Choroid plexus epithelial cell (primary cell): ENCODE measurements at regions not wholly inside any gene's neighbourhood (a gene's known extent, or its start where the extent isn't known, plus 50 kb on each side); places are given as distances from the start of the nearest gene placed in this dataset.
A peak's percentile ranks its signal among the peaks of the same experiment; 100 is the strongest.

Source experiments
- DNase-seq: peaks from one replicate; pipeline ENCODE4 v3.0.0-alpha.2; 2010; ENCODE audit warnings: low read depth
- H3K4me3 ChIP-seq: 2 replicates; pipeline ENCODE4 v1.5.1; 2011; ENCODE audit warnings: low read depth, mild to moderate bottlenecking, control low read depth, low read length, moderate library complexity
- TF ChIP-seq, protein P1 (sequence below): conservative IDR thresholded peaks from 2 replicates; pipeline ENCODE4 v1.5.1; 2011; ENCODE audit warnings: low read depth, mild to moderate bottlenecking, control low read depth, inconsistent platforms, low read length, moderate library complexity

DNA sequence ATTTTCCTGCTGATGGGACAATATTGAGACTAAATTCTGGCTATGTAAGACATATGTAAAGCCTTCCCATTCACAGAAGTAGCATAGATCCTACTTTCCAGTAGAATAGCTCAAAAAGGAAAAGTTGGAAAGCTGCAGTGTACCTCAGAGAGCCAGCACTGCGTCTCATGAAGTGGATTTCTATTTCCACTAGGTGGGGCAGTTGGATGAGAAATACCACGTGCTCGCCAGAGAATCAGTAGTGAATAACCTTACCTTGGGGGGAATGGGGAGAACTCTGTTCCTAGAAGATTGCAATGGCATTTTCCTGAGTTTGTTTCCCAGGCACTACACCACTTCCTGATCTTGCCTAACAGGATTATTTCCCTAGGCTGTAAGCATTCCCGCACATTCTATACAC, 907.1 kb downstream of the FSTL5 start:
- DNase-seq, result peak; percentile 41
- TF ChIP-seq, protein P1, sequence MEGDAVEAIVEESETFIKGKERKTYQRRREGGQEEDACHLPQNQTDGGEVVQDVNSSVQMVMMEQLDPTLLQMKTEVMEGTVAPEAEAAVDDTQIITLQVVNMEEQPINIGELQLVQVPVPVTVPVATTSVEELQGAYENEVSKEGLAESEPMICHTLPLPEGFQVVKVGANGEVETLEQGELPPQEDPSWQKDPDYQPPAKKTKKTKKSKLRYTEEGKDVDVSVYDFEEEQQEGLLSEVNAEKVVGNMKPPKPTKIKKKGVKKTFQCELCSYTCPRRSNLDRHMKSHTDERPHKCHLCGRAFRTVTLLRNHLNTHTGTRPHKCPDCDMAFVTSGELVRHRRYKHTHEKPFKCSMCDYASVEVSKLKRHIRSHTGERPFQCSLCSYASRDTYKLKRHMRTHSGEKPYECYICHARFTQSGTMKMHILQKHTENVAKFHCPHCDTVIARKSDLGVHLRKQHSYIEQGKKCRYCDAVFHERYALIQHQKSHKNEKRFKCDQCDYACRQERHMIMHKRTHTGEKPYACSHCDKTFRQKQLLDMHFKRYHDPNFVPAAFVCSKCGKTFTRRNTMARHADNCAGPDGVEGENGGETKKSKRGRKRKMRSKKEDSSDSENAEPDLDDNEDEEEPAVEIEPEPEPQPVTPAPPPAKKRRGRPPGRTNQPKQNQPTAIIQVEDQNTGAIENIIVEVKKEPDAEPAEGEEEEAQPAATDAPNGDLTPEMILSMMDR, result peak; percentile 61
- H3K4me3 ChIP-seq, result no peak overlapping the region

DNA sequence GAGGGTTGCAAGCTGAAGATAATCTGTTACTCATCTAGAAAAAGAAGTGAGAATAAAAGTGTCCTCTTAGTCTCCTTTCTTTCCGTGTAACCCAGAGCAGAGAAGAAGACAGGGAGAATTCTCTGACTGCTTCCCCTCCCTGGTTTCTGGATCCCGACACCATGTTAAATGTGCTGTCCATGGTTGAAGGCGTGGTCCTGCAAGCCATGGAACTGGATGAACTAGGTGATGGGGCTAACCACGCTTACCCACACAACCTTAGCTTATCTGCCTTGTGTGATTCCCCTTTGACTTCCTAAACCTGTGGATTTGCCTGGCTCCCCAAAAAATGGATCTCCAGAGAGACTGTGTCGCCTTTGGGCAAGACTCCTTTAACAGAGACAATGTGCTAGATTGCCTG, 907.6 kb downstream of the FSTL5 start:
- H3K4me3 ChIP-seq, result no peak overlapping the region
- no peak for DNase-seq

DNA sequence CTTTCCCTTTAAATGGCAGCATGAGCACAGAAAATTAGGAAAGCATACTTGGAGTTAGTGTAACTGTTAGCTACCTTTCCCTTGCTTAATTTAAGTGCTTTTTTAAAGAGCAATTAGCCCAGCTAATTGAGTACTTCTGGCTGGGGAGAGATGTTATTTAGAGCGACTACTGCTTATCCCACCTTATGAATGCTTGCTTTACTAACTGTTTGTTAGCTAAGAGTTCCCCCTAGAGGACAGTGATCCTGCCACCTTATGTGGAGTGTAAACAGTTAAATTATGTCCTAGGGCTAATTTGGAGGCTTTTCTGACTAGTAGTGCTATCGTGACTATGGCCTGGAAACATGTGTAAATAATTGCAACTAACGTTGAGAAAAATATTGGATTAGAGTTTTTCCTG, 909.4 kb downstream of the FSTL5 start:
- no peak for DNase-seq
- H3K4me3 ChIP-seq, result no peak overlapping the region
- TF ChIP-seq, protein P1, result peak; percentile 13

More for the DNA sequence above, 907.6 kb downstream of the FSTL5 start:
- TF ChIP-seq, protein P1, result no peak

DNA sequence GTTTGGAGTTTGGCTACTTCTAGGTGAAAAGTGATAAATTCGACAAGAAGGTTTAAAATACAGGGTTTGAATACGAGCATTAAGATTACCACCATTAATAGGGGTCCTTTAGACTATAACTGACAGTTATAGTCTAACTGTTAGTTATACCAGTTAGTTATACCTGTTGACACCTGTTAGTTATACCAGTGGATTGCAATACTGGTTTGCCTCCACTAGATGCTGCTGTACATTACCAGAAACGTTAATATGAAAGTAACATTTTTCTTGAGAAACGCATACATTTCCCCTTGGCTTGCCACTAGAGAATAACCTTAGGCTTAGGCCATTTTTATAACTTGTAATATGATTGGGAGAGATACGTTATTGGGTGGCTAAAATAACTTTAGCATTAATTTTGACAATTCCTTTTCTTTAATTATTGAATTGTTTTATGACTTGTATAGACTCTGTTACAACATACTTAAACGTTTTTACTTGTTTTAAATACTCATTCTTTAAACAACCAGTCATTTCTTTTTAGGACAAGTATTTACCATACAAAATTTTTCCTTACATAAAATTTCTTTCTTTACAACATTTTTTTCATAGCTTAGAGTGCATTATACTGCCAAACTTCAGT, 911.2 kb downstream of the FSTL5 start:
- peak; percentile 53 for DNase-seq
- TF ChIP-seq, protein P1, result peak; percentile 72
- no peak overlapping the region for H3K4me3 ChIP-seq

GRCh38 chr4:161249779-161250440, 913.9 kb downstream of the FSTL5 start:
- DNase-seq, result no peak
- TF ChIP-seq, protein P1, result no peak
- H3K4me3 ChIP-seq, result no peak overlapping the region

GRCh38 chr4:161248880-161249279, 914.9 kb downstream of the FSTL5 start:
- no peak overlapping the region for H3K4me3 ChIP-seq
- TF ChIP-seq, protein P1, result no peak
- DNase-seq, result no peak

DNA sequence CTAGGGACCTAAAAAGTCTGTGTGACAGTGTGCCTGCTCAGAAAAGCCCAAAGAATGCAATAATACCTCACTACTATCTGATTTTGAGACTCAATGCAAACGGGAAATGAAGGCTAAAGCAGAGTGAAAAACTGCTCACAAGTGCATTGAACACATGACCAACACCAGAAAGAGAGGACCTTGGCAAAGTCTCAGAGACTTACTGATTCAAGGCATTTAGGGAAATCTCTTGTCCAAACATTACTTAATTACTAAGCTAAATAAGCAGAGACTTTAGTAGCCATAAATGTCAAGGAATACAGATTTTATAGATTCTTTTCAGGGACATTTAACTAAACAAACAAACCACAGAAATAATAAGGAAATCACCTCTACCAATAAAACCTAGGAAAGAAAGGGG, 916.0 kb downstream of the FSTL5 start:
- TF ChIP-seq, protein P1, result no peak
- DNase-seq, result no peak
- no peak overlapping the region for H3K4me3 ChIP-seq
